ENCODE measurements at regions not wholly inside any gene's neighbourhood (a gene's known extent, or its start where the extent isn't known, plus 50 kb on each side); places are given as distances from the start of the nearest gene placed in this dataset.

GRCh38 chr11:106464728-106465127, 387.3 kb downstream of the AASDHPPT start:
- ATAC-seq (no peak), DNase-seq (no peak)
- TF ChIP-seq CTCF (IDR thresholded peaks at IDR 0.05 in 4 of 5, conservative IDR thresholded peaks at IDR 0.05 in 1 of 5) = no peak
- TF ChIP-seq POLR2A (IDR thresholded peaks at IDR 0.05) = no peak
- H3K36me3 ChIP-seq = no peaks in the 10 kb centered on the region
- in situ Hi-C loops (cut with MboI; ENCODE audit: low sequenced_read_pairs in 4 of 4) = no loop called here
- no peaks in the 10 kb centered on the region for H3K9me3 ChIP-seq
- H3K4me3 ChIP-seq = no peak overlapping the region
- H3K27ac ChIP-seq = no peak overlapping the region
- H3K4me1 ChIP-seq = no peaks in the 10 kb centered on the region
- intact Hi-C loops (cut with DNase I; ENCODE audit: low total_unique reads) = no loop called here
- H3K27me3 ChIP-seq = no peaks in the 10 kb centered on the region

GRCh38 chr11:106466521-106467080, 389.1 kb downstream of the AASDHPPT start:
- no peak overlapping the region for H3K4me3 ChIP-seq
- intact Hi-C loops (cut with DNase I; ENCODE audit: low total_unique reads) = no loop called here
- DNase-seq (no peak), ATAC-seq (no peak)
- TF ChIP-seq POLR2A (IDR thresholded peaks at IDR 0.05) (no peak), CTCF (IDR thresholded peaks at IDR 0.05 in 4 of 5, conservative IDR thresholded peaks at IDR 0.05 in 1 of 5) (no peak)
- H3K4me1 ChIP-seq = no peaks in the 10 kb centered on the region
- no peaks in the 10 kb centered on the region for H3K9me3 ChIP-seq
- H3K36me3 ChIP-seq = no peaks in the 10 kb centered on the region
- no peaks in the 10 kb centered on the region for H3K27me3 ChIP-seq
- in situ Hi-C loops (cut with MboI; ENCODE audit: low sequenced_read_pairs in 4 of 4) = no loop called here
- no peak overlapping the region for H3K27ac ChIP-seq

GRCh38 chr11:106467501-106467900, 390.0 kb downstream of the AASDHPPT start:
- DNase-seq = no peak
- intact Hi-C loops (cut with DNase I; ENCODE audit: low total_unique reads) (no loop called here), in situ Hi-C loops (cut with MboI; ENCODE audit: low sequenced_read_pairs in 4 of 4) (no loop called here)

GRCh38 chr11:106468086-106468485, 390.6 kb downstream of the AASDHPPT start:
- H3K9me3 ChIP-seq = no peaks in the 10 kb centered on the region
- H3K4me1 ChIP-seq = no peaks in the 10 kb centered on the region
- in situ Hi-C loops (cut with MboI; ENCODE audit: low sequenced_read_pairs in 4 of 4) (no loop called here), intact Hi-C loops (cut with DNase I; ENCODE audit: low total_unique reads) (no loop called here)
- no peak overlapping the region for H3K27ac ChIP-seq
- no peaks in the 10 kb centered on the region for H3K27me3 ChIP-seq
- no peaks in the 10 kb centered on the region for H3K36me3 ChIP-seq
- ATAC-seq = no peak
- TF ChIP-seq POLR2A (IDR thresholded peaks at IDR 0.05) (no peak), CTCF (IDR thresholded peaks at IDR 0.05 in 4 of 5, conservative IDR thresholded peaks at IDR 0.05 in 1 of 5) (no peak)
- DNase-seq = no peak
- H3K4me3 ChIP-seq = no peak overlapping the region

More at GRCh38 chr11:106467501-106467900, 390.0 kb downstream of the AASDHPPT start:
- H3K4me1 ChIP-seq = no peaks in the 10 kb centered on the region
- H3K27ac ChIP-seq = no peak overlapping the region
- no peaks in the 10 kb centered on the region for H3K27me3 ChIP-seq
- H3K9me3 ChIP-seq = no peaks in the 10 kb centered on the region
- no peak overlapping the region for H3K4me3 ChIP-seq
- no peaks in the 10 kb centered on the region for H3K36me3 ChIP-seq
- no peak for ATAC-seq
- TF ChIP-seq POLR2A (IDR thresholded peaks at IDR 0.05) = no peak
- TF ChIP-seq CTCF (IDR thresholded peaks at IDR 0.05 in 4 of 5, conservative IDR thresholded peaks at IDR 0.05 in 1 of 5) = no peak

- Histone ChIP-seq H3K27ac (no peak overlapping the region), H3K9me3 (no peaks in the 10 kb centered on the region), H3K4me1 (no peaks in the 10 kb centered on the region), H3K4me3 (no peak overlapping the region), H3K27me3 (no peaks in the 10 kb centered on the region), H3K36me3 (no peaks in the 10 kb centered on the region)
- intact Hi-C loops (cut with DNase I; ENCODE audit: low total_unique reads) = no loop called here
- TF ChIP-seq POLR2A (IDR thresholded peaks at IDR 0.05) (no peak), CTCF (IDR thresholded peaks at IDR 0.05 in 4 of 5, conservative IDR thresholded peaks at IDR 0.05 in 1 of 5) (no peak)
- DNase-seq = no peak
- in situ Hi-C loops (cut with MboI; ENCODE audit: low sequenced_read_pairs in 4 of 4) = no loop called here
- no peak for ATAC-seq
Measured at GRCh38 chr11:106468531-106468930, 391.1 kb downstream of the AASDHPPT start.
